Neural cell (in vitro differentiated cells): ENCODE measurements at regions not wholly inside any gene's neighbourhood (a gene's known extent, or its start where the extent isn't known, plus 50 kb on each side); places are given as distances from the start of the nearest gene placed in this dataset.

Experiments
- H2AFZ ChIP-seq: fragments of 200-600, 300-800 bp; sonication (generic), shearing (Covaris generic); 2 replicates; pipeline ENCODE4 v1.6.0; 2014; ENCODE audit warnings: low read depth, mild to moderate bottlenecking, antibody characterized with exemption, low read length, moderate library complexity
- H3F3A ChIP-seq: fragments of 200-600 bp; shearing (Covaris generic); 2 replicates; pipeline ENCODE4 v1.6.1; 2016; ENCODE audit warnings: mild to moderate bottlenecking, moderate library complexity, mixed read lengths, antibody characterized with exemption, low read length; ENCODE audit not compliant: insufficient read depth, poor library complexity, severe bottlenecking
- H3K27ac ChIP-seq: fragments of 200-600, 300-800 bp; sonication (generic), shearing (Covaris generic); 2 replicates; pipeline ENCODE4 v1.5.1; 2014; ENCODE audit warnings: mild to moderate bottlenecking, low read length, moderate library complexity
- H3K27me3 ChIP-seq: fragments of 300-800, 200-600 bp; sonication (generic), shearing (Covaris generic); 2 replicates; pipeline ENCODE4 v1.6.0; 2014; ENCODE audit warnings: mild to moderate bottlenecking, low read depth, low read length, moderate library complexity; ENCODE audit not compliant: insufficient read depth
- H3K36me3 ChIP-seq: fragments of 300-800, 200-600 bp; sonication (generic), shearing (Covaris generic); 2 replicates; pipeline ENCODE4 v1.5.1; 2014; ENCODE audit warnings: mild to moderate bottlenecking, antibody characterized with exemption, low read length, moderate library complexity; ENCODE audit not compliant: insufficient read depth
- H3K4me2 ChIP-seq: fragments of 300-800, 200-600 bp; sonication (generic), shearing (Covaris generic); 2 replicates; pipeline ENCODE4 v1.6.0; 2014; ENCODE audit warnings: mild to moderate bottlenecking, low read length
- H3K4me3 ChIP-seq: fragments of 300-800, 200-600 bp; sonication (generic), shearing (Covaris generic); 2 replicates; pipeline ENCODE4 v1.5.1; 2014; ENCODE audit warnings: mild to moderate bottlenecking, low read length, moderate library complexity
- H3K79me2 ChIP-seq: fragments of 200-600 bp; shearing (Covaris generic); replicated peaks from 2 replicates; pipeline ENCODE4 v1.6.0; 2014; ENCODE audit warnings: mild to moderate bottlenecking, low read length, moderate library complexity; ENCODE audit not compliant: insufficient read depth
- H3K9ac ChIP-seq: fragments of 300-800, 200-600 bp; sonication (generic), shearing (Covaris generic); 2 replicates; pipeline ENCODE4 v1.6.1; 2016; ENCODE audit warnings: mild to moderate bottlenecking, low read length, mixed read lengths
- H3K9me2 ChIP-seq: fragments of 200-600 bp; shearing (Covaris generic); 2 replicates; pipeline ENCODE4 v1.6.1; 2016; ENCODE audit warnings: mild to moderate bottlenecking, low read length, mixed read lengths; ENCODE audit not compliant: insufficient read depth
- H3K9me3 ChIP-seq: fragments of 200-600, 300-800 bp; sonication (generic), shearing (Covaris generic); 2 replicates; pipeline ENCODE4 v1.6.1; 2016; ENCODE audit warnings: mild to moderate bottlenecking, mixed run types, low read length, moderate library complexity, mixed read lengths
- H4K20me1 ChIP-seq: fragments of 200-600 bp; shearing (Covaris generic); 2 replicates; pipeline ENCODE4 v1.6.1; 2016; ENCODE audit warnings: mild to moderate bottlenecking, mixed run types; ENCODE audit not compliant: insufficient read depth
- EP300 ChIP-seq: fragments of 450-650 bp; conservative IDR thresholded peaks from 2 replicates; pipeline ENCODE4 v1.6.1; 2014; ENCODE audit warnings: antibody characterized with exemption, mild to moderate bottlenecking, moderate library complexity; ENCODE audit not compliant: poor library complexity, severe bottlenecking
- EZH2 ChIP-seq: fragments of 200-600, 300-800 bp; shearing (Covaris generic), sonication (generic); IDR thresholded peaks from 2 replicates; pipeline ENCODE4 v1.6.1; 2014; ENCODE audit warnings: antibody characterized with exemption, low read length, borderline replicate concordance, mild to moderate bottlenecking; ENCODE audit not compliant: insufficient read depth, poor library complexity, severe bottlenecking
- MXI1 ChIP-seq: fragments of 450-650 bp; conservative IDR thresholded peaks from 2 replicates; pipeline ENCODE4 v1.6.1; 2014; ENCODE audit warnings: antibody characterized with exemption, mild to moderate bottlenecking; ENCODE audit not compliant: poor library complexity, severe bottlenecking
- POLR2AphosphoS5 ChIP-seq: IDR thresholded peaks from 2 replicates; pipeline ENCODE4 v1.6.1; 2012
- RAD21 ChIP-seq: fragments of 450-650 bp; conservative IDR thresholded peaks from 2 replicates; pipeline ENCODE4 v1.6.1; 2014; ENCODE audit warnings: antibody characterized with exemption, mild to moderate bottlenecking, moderate library complexity
- REST ChIP-seq: IDR thresholded peaks from 2 replicates; pipeline ENCODE4 v1.6.1; 2012; ENCODE audit warnings: borderline replicate concordance
- SMC3 ChIP-seq: fragments of 450-650 bp; conservative IDR thresholded peaks from 2 replicates; pipeline ENCODE4 v1.6.1; 2014; ENCODE audit warnings: antibody characterized with exemption, mild to moderate bottlenecking, moderate library complexity; ENCODE audit not compliant: poor library complexity
- TAF1 ChIP-seq: IDR thresholded peaks from 2 replicates; pipeline ENCODE4 v1.6.1; 2012; ENCODE audit warnings: low read depth
- TF ChIP-seq, protein P1 (sequence below): fragments of 450-650 bp; IDR thresholded peaks from 2 replicates; pipeline ENCODE4 v1.5.1; 2014; ENCODE audit warnings: antibody characterized with exemption, mild to moderate bottlenecking, moderate library complexity; ENCODE audit not compliant: poor library complexity, severe bottlenecking

DNA sequence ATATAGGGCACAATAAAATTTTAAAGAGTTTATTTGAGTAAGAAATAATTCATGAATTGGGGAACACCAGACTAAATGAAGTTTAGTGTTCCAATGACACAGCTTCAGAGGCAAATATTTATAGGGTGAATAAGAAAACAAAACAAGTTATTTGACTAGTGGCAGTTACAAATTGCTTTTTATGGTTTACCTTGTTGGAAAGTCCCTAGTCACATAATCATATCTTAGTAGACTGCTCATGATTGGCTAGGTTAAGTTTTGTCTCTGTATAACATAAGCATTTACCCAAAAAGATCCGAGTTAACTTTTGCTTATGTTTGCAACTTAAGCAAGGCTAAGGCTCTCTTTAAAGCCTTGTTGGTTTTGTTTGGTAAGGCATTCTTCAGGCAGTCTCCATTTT, 224.7 kb upstream of the MIR17HG start:
- Histone ChIP-seq H3K27me3 (no peaks in the 10 kb centered on the region), H3K4me2 (no peak overlapping the region), H3K4me3 (no peak overlapping the region), H3K9me3 (no peaks in the 10 kb centered on the region), H3F3A (no peaks in the 10 kb centered on the region), H3K36me3 (no peaks in the 10 kb centered on the region), H2AFZ (no peak overlapping the region), H3K9ac (no peak overlapping the region), H3K9me2 (no peaks in the 10 kb centered on the region), H4K20me1 (no peaks in the 10 kb centered on the region), H3K27ac (no peak overlapping the region), H3K79me2 (no peaks in the 10 kb centered on the region)
- no peak for TF ChIP-seq EP300
- TF ChIP-seq, protein P1, sequence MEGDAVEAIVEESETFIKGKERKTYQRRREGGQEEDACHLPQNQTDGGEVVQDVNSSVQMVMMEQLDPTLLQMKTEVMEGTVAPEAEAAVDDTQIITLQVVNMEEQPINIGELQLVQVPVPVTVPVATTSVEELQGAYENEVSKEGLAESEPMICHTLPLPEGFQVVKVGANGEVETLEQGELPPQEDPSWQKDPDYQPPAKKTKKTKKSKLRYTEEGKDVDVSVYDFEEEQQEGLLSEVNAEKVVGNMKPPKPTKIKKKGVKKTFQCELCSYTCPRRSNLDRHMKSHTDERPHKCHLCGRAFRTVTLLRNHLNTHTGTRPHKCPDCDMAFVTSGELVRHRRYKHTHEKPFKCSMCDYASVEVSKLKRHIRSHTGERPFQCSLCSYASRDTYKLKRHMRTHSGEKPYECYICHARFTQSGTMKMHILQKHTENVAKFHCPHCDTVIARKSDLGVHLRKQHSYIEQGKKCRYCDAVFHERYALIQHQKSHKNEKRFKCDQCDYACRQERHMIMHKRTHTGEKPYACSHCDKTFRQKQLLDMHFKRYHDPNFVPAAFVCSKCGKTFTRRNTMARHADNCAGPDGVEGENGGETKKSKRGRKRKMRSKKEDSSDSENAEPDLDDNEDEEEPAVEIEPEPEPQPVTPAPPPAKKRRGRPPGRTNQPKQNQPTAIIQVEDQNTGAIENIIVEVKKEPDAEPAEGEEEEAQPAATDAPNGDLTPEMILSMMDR = no peak
- TF ChIP-seq EZH2 = no peak
- no peak for TF ChIP-seq TAF1
- no peak for TF ChIP-seq SMC3
- TF ChIP-seq POLR2AphosphoS5 = no peak
- no peak for TF ChIP-seq MXI1
- no peak for TF ChIP-seq RAD21
- no peak for TF ChIP-seq REST

GRCh38 chr13:91123456-91124127, 223.9 kb upstream of the MIR17HG start:
- no peaks in the 10 kb centered on the region for H3K36me3 ChIP-seq
- H3K9ac ChIP-seq = no peak overlapping the region
- H2AFZ ChIP-seq = no peak overlapping the region
- TF ChIP-seq POLR2AphosphoS5 (no peak), SMC3 (no peak), REST (no peak), EP300 (no peak), TAF1 (no peak), RAD21 (no peak), MXI1 (no peak), EZH2 (no peak)
- TF ChIP-seq, protein P1 = no peak
- H3K4me2 ChIP-seq = no peak overlapping the region
- no peaks in the 10 kb centered on the region for H3K79me2 ChIP-seq
- no peaks in the 10 kb centered on the region for H3F3A ChIP-seq
- H3K9me3 ChIP-seq = no peaks in the 10 kb centered on the region
- no peaks in the 10 kb centered on the region for H3K27me3 ChIP-seq
- H3K27ac ChIP-seq = no peak overlapping the region
- H4K20me1 ChIP-seq = no peaks in the 10 kb centered on the region
- no peak overlapping the region for H3K4me3 ChIP-seq
- no peaks in the 10 kb centered on the region for H3K9me2 ChIP-seq
